SK-N-SH (cell line): ENCODE measurements at regions not wholly inside any gene's neighbourhood (a gene's known extent, or its start where the extent isn't known, plus 50 kb on each side); places are given as distances from the start of the nearest gene placed in this dataset.

Experiments used
- EZH2phosphoT487 ChIP-seq: fragments of 200-600 bp; sonication (generic); IDR thresholded peaks from 2 replicates; pipeline ENCODE4 v1.6.1; 2017; ENCODE audit warnings: low read depth, mixed run types, mild to moderate bottlenecking, antibody characterized with exemption, moderate library complexity, borderline replicate concordance
- MXI1 ChIP-seq: IDR thresholded peaks from 2 replicates; pipeline ENCODE4 v1.6.1; 2012; ENCODE audit warnings: mild to moderate bottlenecking, low read depth, low read length, improper control_type of control experiment
- RCOR1 ChIP-seq: fragments of 150-350 bp; IDR thresholded peaks from 2 replicates; pipeline ENCODE4 v1.6.1; 2017; ENCODE audit warnings: antibody characterized with exemption, low read length
- TF ChIP-seq, protein P1 (sequence below): IDR thresholded peaks from 2 replicates; pipeline ENCODE4 v1.6.1; 2012; ENCODE audit warnings: mild to moderate bottlenecking, low read depth, low read length, moderate library complexity

DNA sequence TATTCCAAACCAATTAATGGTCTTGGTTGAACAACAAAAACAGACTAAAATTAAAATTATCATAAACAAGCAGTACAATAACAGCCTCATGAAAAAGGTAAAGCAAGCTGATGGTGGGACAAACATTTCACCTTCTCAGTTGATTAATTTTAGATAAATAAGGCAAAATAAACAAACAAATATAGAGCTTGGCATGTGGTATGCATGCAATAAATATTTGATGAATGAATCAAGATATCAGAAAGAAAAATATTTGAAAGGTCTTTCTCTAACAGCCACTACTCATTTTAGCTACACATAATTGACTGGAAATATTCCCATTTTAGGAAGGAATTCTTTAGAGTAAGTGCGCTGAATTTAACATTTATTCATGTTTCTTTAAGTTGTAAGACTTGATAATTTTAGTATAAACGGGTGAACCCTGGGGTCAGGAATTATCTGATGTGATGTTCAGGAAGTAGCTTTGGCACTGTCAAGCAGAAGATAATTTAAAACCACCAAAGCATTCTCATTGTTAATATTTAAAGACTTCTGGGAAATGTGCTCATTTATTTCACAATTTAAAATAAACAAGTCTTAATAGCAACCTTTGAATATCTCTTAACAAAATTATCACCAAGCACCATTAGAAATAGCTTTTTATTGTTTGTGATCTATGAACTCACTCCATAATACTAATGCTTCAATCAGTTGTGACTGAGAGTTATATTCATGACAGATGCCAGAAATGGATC is 372.3 kb upstream of the TGFBR2 start:
- no peak for TF ChIP-seq MXI1
- no peak for TF ChIP-seq RCOR1
- TF ChIP-seq, protein P1, sequence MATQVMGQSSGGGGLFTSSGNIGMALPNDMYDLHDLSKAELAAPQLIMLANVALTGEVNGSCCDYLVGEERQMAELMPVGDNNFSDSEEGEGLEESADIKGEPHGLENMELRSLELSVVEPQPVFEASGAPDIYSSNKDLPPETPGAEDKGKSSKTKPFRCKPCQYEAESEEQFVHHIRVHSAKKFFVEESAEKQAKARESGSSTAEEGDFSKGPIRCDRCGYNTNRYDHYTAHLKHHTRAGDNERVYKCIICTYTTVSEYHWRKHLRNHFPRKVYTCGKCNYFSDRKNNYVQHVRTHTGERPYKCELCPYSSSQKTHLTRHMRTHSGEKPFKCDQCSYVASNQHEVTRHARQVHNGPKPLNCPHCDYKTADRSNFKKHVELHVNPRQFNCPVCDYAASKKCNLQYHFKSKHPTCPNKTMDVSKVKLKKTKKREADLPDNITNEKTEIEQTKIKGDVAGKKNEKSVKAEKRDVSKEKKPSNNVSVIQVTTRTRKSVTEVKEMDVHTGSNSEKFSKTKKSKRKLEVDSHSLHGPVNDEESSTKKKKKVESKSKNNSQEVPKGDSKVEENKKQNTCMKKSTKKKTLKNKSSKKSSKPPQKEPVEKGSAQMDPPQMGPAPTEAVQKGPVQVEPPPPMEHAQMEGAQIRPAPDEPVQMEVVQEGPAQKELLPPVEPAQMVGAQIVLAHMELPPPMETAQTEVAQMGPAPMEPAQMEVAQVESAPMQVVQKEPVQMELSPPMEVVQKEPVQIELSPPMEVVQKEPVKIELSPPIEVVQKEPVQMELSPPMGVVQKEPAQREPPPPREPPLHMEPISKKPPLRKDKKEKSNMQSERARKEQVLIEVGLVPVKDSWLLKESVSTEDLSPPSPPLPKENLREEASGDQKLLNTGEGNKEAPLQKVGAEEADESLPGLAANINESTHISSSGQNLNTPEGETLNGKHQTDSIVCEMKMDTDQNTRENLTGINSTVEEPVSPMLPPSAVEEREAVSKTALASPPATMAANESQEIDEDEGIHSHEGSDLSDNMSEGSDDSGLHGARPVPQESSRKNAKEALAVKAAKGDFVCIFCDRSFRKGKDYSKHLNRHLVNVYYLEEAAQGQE = no peak
- no peak for TF ChIP-seq EZH2phosphoT487
